NB4 (cell line): ENCODE measurements at regions not wholly inside any gene's neighbourhood (a gene's known extent, or its start where the extent isn't known, plus 50 kb on each side); places are given as distances from the start of the nearest gene placed in this dataset.

ENCODE experiments used
- CTCF ChIP-seq: IDR thresholded peaks from one replicate; pipeline ENCODE4 v1.5.1; 2012; ENCODE audit warnings: low read depth, low read length
- MAX ChIP-seq: IDR thresholded peaks from 2 replicates; pipeline ENCODE4 v1.6.1; 2011; ENCODE audit warnings: low read depth, low read length
- POLR2A ChIP-seq: IDR thresholded peaks from 2 replicates; pipeline ENCODE4 v1.6.1; 2011; ENCODE audit warnings: mild to moderate bottlenecking; ENCODE audit not compliant: insufficient read length; ENCODE audit errors: extremely low read depth

- TF ChIP-seq CTCF (no peak), MAX (no peak), POLR2A (no peak)
Observed at GRCh38 chr16:85171004-85171758, 58.9 kb upstream of the CIBAR2 start.
